ENCODE measurements at regions not wholly inside any gene's neighbourhood (a gene's known extent, or its start where the extent isn't known, plus 50 kb on each side); places are given as distances from the start of the nearest gene placed in this dataset.

DNA sequence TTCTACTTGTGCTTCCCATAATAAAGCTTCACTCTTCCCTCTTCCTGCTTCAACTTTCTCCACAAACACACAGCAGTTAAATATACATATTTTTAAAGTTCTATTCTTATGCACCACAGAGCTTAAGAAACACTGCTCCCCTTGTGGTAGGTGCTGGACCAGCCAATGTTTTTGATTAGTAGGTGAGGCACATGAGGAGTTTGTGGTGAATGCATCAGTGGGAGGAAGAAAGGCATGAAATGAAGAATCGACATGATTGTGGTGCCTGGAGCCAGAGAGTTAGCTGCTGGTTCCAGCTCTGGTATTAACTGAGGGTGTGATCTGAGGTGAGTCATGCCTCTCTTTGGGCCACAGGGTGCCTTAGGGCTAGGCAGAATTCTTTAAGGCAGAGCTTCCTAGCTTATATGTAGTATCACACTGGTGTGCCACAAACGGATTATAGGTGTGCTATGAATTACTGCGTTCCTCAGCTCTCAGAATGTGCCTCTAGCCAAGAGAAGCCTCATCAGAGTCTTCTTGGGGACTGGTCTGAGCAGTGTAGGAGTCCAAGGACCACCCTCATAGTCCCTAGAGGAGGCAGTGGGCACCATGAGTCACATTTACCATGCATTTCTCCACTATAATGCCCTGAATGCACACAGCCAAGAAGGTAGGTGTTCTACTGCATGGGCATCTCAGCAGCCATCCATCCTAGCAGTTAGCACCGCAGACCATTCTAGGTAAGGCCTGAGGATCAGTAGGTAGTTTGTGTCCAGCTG is 97.4 kb upstream of the SGIP1 start:
- intact Hi-C loops (cut with DNase I, micrococcal nuclease): loop anchor here in 1 of 2 experiments (2.0 kb wide), 1 partner anchor 154 kb away; no protein-coding TSS in a partner anchor

DNA sequence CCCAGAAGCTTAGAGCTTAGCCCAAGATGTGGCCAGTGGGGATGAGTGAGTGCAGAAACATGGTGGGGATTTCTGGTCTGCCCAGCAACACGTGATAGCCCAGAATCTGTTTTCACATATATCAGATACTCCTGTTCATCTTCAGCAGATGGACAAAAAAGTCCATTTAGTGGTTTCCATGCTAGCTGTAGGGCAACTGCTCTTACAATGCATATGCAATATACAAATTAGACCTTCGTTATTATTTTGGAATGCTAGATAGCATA is 96.9 kb upstream of the SGIP1 start:
- H3K36me3 Mint-ChIP-seq (ENCODE audit: low read depth): no peaks in the 10 kb centered on the region
- Histone ChIP-seq H3K4me3 (ENCODE audit: low read length) (no peak overlapping the region), H3K4me1 (ENCODE audit: insufficient read depth, low read length) (peaks cover 7% of the 10 kb centered on the region), H3K27ac (ENCODE audit: low read depth in 1 of 2, low read length in 2 of 2) (no peak overlapping the region), H3K36me3 (ENCODE audit: insufficient read depth, low read length) (no peaks in the 10 kb centered on the region), H3K9me3 (ENCODE audit: control insufficient read depth in 1 of 2, insufficient read depth in 1 of 2, low read length in 2 of 2) (peaks cover under 1% of the 10 kb centered on the region in 2 experiments), H3K27me3 (ENCODE audit: control insufficient read depth in 1 of 2, insufficient read depth in 2 of 2, low read length in 2 of 2) (no peaks in the 10 kb centered on the region)
- no peak overlapping the region for H3K4me3 Mint-ChIP-seq
- TF ChIP-seq CTCF (IDR thresholded peaks at IDR 0.05): no peak
- no peak for DNase-seq
- CTCF ChIA-PET: interaction anchor here (0.6 to 3.1 kb wide), 12 partner anchors 9 to 195 kb away, joined by 3 to 40 read pairs (median 4); no protein-coding TSS in a partner anchor
- H3K4me1 Mint-ChIP-seq (ENCODE audit: low read depth): peaks cover 9% of the 10 kb centered on the region
- POLR2A ChIA-PET: interaction anchor here (0.9 to 2.9 kb wide), 6 partner anchors 9 to 161 kb away, joined by 3 to 20 read pairs (median 4); no protein-coding TSS in a partner anchor
- H3K27ac Mint-ChIP-seq: no peak overlapping the region
- intact Hi-C loops (cut with DNase I, micrococcal nuclease): loop anchor here in 1 of 2 experiments (2.0 kb wide), 1 partner anchor 154 kb away; no protein-coding TSS in a partner anchor
- no peak for ATAC-seq (ENCODE audit: poor library complexity)
- H3K27me3 Mint-ChIP-seq: no peaks in the 10 kb centered on the region
- no peaks in the 10 kb centered on the region for H3K9me3 Mint-ChIP-seq

More for the DNA sequence above, 97.4 kb upstream of the SGIP1 start:
- ATAC-seq (ENCODE audit: poor library complexity) (peak; percentile 94), DNase-seq (peak in 10 of 14 experiments; percentile 6 to 68 (median 22))
- Mint-ChIP-seq H3K9me3 (peaks cover 3% of the 10 kb centered on the region), H3K27me3 (no peaks in the 10 kb centered on the region), H3K36me3 (ENCODE audit: low read depth) (peaks cover under 1% of the 10 kb centered on the region), H3K4me1 (ENCODE audit: low read depth) (peaks cover 9% of the 10 kb centered on the region), H3K27ac (no peak overlapping the region), H3K4me3 (no peak overlapping the region)
- peak; percentile 18 for TF ChIP-seq CTCF (IDR thresholded peaks at IDR 0.05)
- no peaks in the 10 kb centered on the region for H3K27me3 ChIP-seq (ENCODE audit: control insufficient read depth in 1 of 2, insufficient read depth in 2 of 2, low read length in 2 of 2)
- ChIA-PET CTCF (interaction anchor here (0.6 to 3.1 kb wide), 15 partner anchors 9 to 195 kb away, joined by 3 to 40 read pairs (median 4); no protein-coding TSS in a partner anchor), POLR2A (interaction anchor here (0.9 to 2.9 kb wide), 8 partner anchors 9 to 161 kb away, joined by 3 to 20 read pairs (median 4); no protein-coding TSS in a partner anchor)
- no peak overlapping the region for H3K4me3 ChIP-seq (ENCODE audit: low read length)
- H3K4me1 ChIP-seq (ENCODE audit: insufficient read depth, low read length): peaks cover 7% of the 10 kb centered on the region
- peaks cover 5 to 6% of the 10 kb centered on the region in 2 experiments for H3K9me3 ChIP-seq (ENCODE audit: control insufficient read depth in 1 of 2, insufficient read depth in 1 of 2, low read length in 2 of 2)
- H3K36me3 ChIP-seq (ENCODE audit: insufficient read depth, low read length): no peaks in the 10 kb centered on the region
- no peak overlapping the region for H3K27ac ChIP-seq (ENCODE audit: low read depth in 1 of 2, low read length in 2 of 2)

- no peak for TF ChIP-seq CTCF (IDR thresholded peaks at IDR 0.05)
- no peak overlapping the region for H3K27ac Mint-ChIP-seq
- no peaks in the 10 kb centered on the region for H3K9me3 ChIP-seq (ENCODE audit: control insufficient read depth in 1 of 2, insufficient read depth in 1 of 2, low read length in 2 of 2)
- H3K36me3 Mint-ChIP-seq (ENCODE audit: low read depth): no peaks in the 10 kb centered on the region
- POLR2A ChIA-PET: interaction anchor here (2.9 kb wide), 1 partner anchor 8 kb away, joined by 20 read pairs; no protein-coding TSS in a partner anchor
- CTCF ChIA-PET: interaction anchor here (1.0 to 3.1 kb wide), 3 partner anchors 8 to 195 kb away, joined by 3 to 40 read pairs (median 3); no protein-coding TSS in a partner anchor
- H3K4me3 ChIP-seq (ENCODE audit: low read length): no peak overlapping the region
- no peaks in the 10 kb centered on the region for H3K27me3 ChIP-seq (ENCODE audit: control insufficient read depth in 1 of 2, insufficient read depth in 2 of 2, low read length in 2 of 2)
- ATAC-seq (ENCODE audit: poor library complexity) (no peak), DNase-seq (no peak)
- H3K27me3 Mint-ChIP-seq: no peaks in the 10 kb centered on the region
- no peak overlapping the region for H3K27ac ChIP-seq (ENCODE audit: low read depth in 1 of 2, low read length in 2 of 2)
- H3K4me1 Mint-ChIP-seq (ENCODE audit: low read depth): peaks cover 9% of the 10 kb centered on the region
- intact Hi-C loops (cut with DNase I, micrococcal nuclease): no loop called here
- H3K4me1 ChIP-seq (ENCODE audit: insufficient read depth, low read length): peaks cover 7% of the 10 kb centered on the region
- H3K4me3 Mint-ChIP-seq: no peak overlapping the region
- H3K36me3 ChIP-seq (ENCODE audit: insufficient read depth, low read length): no peaks in the 10 kb centered on the region
- no peaks in the 10 kb centered on the region for H3K9me3 Mint-ChIP-seq
These were observed 95.9 kb upstream of the SGIP1 start for GRCh38 chr1:66438062-66438461.
